Stimulated activated CD8-positive, alpha-beta memory T cell treated with anti-CD3 and anti-CD28 coated beads, Interleukin-12 subunit alpha, Interleukin-12 subunit beta, amount 100 ng/mL, for 1 hour (primary cell): ENCODE measurements at regions not wholly inside any gene's neighbourhood (a gene's known extent, or its start where the extent isn't known, plus 50 kb on each side); places are given as distances from the start of the nearest gene placed in this dataset.

Source experiments
- DNase-seq: peaks from one replicate; pipeline ENCODE4 v3.0.0-alpha.2; 2020; ENCODE audit warnings: low read depth

- DNase-seq = no peak
Observed at GRCh38 chr2:16561676-16562075, 104.0 kb downstream of the CYRIA start.

- no peak for DNase-seq
Observed at GRCh38 chr2:16561251-16561650, 104.4 kb downstream of the CYRIA start.

- no peak for DNase-seq
Observed at GRCh38 chr2:16559278-16560067, 106.2 kb downstream of the CYRIA start.

- DNase-seq = no peak
Observed at GRCh38 chr2:16554060-16554583, 111.5 kb downstream of the CYRIA start.

- DNase-seq = no peak
Observed at GRCh38 chr2:16553226-16553625, 112.4 kb downstream of the CYRIA start.

- DNase-seq = no peak
Observed at GRCh38 chr2:16552202-16552601, 113.4 kb downstream of the CYRIA start.

GRCh38 chr2:16548036-16548435, 117.6 kb downstream of the CYRIA start:
- DNase-seq = no peak

GRCh38 chr2:16546128-16546754, 119.4 kb downstream of the CYRIA start:
- no peak for DNase-seq

- no peak for DNase-seq
Observed at GRCh38 chr2:16538707-16539106, 126.9 kb downstream of the CYRIA start.

GRCh38 chr2:16537347-16537746, 128.3 kb downstream of the CYRIA start:
- no peak for DNase-seq

GRCh38 chr2:16526193-16526592, 139.4 kb downstream of the CYRIA start:
- no peak for DNase-seq

- no peak for DNase-seq
Observed at GRCh38 chr2:16525265-16525887, 140.3 kb downstream of the CYRIA start.

- DNase-seq = no peak
Observed at GRCh38 chr2:16523711-16524110, 141.9 kb downstream of the CYRIA start.

- no peak for DNase-seq
Observed at GRCh38 chr2:16522031-16522831, 143.4 kb downstream of the CYRIA start.

- no peak for DNase-seq
Observed at GRCh38 chr2:16520891-16521290, 144.7 kb downstream of the CYRIA start.

- no peak for DNase-seq
Observed at GRCh38 chr2:16515696-16516095, 149.9 kb downstream of the CYRIA start.

GRCh38 chr2:16513626-16514025, 152.0 kb downstream of the CYRIA start:
- DNase-seq = no peak

GRCh38 chr2:16511041-16511440, 154.6 kb downstream of the CYRIA start:
- no peak for DNase-seq

- DNase-seq = no peak
Observed at GRCh38 chr2:16509042-16509441, 156.6 kb downstream of the CYRIA start.

GRCh38 chr2:16508490-16508851, 157.2 kb downstream of the CYRIA start:
- no peak for DNase-seq

GRCh38 chr2:16507655-16508489, 157.8 kb downstream of the CYRIA start:
- no peak for DNase-seq
